ENCODE measurements at regions not wholly inside any gene's neighbourhood (a gene's known extent, or its start where the extent isn't known, plus 50 kb on each side); places are given as distances from the start of the nearest gene placed in this dataset.
"Not testable (repeated sequence)": the region's sequence is repeated elsewhere in the genome, so short reads cannot be mapped to it uniquely, and the experiment has no call there.

DNA sequence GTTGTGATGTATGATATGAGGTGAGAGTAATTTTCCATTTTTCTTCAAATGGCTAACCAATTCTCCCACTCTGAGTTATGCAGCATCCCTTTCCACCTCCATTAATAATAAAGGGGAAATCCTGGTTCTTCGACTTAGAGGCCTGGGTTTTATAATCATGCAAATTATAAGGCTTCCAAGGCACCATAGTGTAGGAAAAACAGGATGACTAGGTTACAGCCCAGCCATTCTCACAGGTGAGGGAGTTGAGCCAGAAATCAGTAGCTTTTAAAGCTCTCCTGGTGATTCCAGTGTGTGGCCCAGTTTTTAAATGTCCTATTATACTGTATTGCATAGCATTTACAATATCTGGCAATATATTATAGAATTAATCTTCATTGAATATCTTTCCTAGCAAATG, 203.1 kb downstream of the ARHGEF9 start:
- no peak for DNase-seq

GRCh38 chrX:63581398-63581797, 203.6 kb downstream of the ARHGEF9 start:
- DNase-seq = no peak

DNA sequence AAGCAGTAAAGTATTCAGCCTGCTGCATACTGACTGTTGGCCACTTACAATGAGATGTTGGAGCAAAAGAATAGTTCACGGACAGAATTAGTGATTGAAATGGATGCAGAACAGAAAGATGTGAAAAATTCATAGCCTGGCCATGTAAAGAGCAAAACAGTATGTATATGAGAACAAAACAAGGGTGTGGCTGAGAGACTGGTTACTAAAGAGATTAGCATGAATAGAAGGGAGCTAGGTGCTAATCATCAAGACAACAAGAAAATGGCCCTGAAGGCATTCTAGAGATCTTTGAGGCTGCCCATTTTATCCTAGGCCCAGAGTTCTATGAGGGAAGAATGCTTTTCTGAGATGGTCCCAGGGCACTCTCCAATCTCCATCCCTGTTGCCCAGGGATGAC, 208.5 kb downstream of the ARHGEF9 start:
- DNase-seq = no peak

- not testable (repeated sequence) for DNase-seq
Observed at GRCh38 chrX:63575700-63576099, 209.3 kb downstream of the ARHGEF9 start.

- no peak for DNase-seq
Observed at GRCh38 chrX:63566856-63567255, 215.7 kb upstream of the SPIN4 start.

DNA sequence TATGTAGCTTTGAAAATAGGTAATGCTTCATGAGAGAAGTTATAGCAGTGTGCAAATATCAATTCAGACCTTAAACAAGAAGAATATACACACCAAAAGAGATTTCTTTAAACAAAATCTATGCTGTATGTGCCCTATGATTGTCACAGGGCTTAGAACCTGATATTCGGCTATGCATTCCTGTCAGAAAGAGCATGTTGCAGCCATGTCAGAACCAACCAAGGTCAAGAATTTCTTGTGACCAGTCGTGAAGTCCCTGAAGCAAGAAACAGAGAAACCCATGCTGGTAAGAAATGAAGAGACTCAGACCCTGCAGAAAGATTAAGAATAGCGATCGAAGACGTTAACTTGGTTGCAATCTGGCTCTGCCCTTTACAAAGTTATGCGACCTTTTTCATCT, 210.3 kb upstream of the SPIN4 start:
- no peak for DNase-seq

GRCh38 chrX:63560601-63561218, 209.6 kb upstream of the SPIN4 start:
- DNase-seq = peak; percentile 59

DNA sequence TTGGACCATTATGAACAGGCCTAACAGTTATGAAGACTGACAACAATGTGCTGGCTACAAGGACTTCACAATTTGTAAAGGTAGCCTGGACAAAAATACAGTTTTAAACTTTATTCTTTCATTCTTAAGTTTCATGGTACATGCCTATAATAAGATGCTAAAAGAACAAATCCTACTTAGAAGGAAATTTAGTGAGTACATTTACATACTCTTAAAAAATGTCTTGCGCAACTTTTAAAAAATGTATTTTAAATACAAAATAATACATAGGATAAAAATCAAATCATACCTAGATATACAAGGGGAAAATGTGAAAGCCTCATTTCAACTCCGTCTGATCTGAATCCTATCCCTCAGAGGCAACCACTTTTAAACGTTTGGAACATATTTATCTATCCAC, 200.7 kb upstream of the SPIN4 start:
- DNase-seq = no peak

- DNase-seq = no peak
Observed at GRCh38 chrX:63530654-63531053, 179.5 kb upstream of the SPIN4 start.

DNA sequence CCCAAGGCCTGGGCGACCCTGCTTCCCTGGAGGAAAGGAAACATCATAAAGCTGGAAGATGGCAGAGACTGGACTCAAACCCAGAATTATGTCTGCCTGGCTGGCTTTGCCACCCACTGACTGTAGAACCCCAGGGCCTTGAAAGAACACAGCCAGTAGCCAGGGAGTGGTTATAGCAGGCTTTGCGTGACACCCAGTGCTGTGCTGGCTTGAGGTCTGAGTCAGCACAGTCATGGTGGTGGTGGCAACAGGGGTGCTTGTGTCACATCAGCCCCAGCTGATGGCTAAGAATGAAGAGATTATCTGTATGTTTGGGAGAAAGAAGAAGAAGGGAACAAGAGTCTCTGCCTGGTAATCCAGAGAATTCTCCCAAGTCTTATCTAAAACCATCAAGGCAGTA, 178.8 kb upstream of the SPIN4 start:
- DNase-seq = no peak

GRCh38 chrX:63526863-63527262, 175.7 kb upstream of the SPIN4 start:
- no peak for DNase-seq

DNA sequence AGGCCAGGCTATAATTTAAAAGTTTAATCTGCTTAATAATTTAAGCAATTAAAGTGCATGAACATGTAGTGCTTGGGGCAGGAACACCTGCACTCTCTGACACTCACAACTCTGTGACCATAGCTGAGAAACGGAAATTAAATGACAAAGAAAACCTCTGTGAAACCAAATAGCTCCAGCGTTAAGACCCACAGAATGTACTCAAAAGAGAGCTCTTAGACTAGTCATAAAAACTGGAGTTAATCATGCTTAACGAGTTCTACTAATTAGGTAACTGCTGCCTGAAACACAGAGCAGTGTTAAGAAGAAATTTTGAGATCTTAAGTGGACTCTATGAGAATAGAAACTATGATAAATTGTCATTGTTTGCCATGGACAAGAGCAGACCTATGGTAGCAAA, 174.4 kb upstream of the SPIN4 start:
- no peak for DNase-seq

- DNase-seq = not testable (repeated sequence)
Observed at GRCh38 chrX:63519368-63519767, 168.2 kb upstream of the SPIN4 start.

GRCh38 chrX:63514569-63515080, 163.5 kb upstream of the SPIN4 start:
- DNase-seq = no peak

GRCh38 chrX:63513825-63514568, 162.9 kb upstream of the SPIN4 start:
- no peak for DNase-seq

DNA sequence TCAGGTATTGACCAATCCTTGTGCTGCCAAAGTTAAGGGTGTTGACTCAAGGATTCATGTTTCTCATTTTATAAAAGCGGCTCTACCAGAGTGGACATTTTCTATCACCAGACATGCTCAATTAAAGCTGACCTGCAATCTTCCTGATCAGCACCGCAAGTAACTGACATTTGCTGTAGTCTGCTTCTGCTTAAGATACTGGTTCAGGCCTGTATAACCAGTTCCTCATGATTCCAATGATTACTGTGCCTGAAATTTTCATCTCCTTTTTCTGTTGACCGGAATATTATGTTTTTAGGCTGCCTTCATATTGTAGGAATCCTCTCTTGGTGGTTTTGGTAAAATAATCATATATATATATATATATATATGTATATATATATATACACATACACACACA, 160.2 kb upstream of the SPIN4 start:
- no peak for DNase-seq

DNA sequence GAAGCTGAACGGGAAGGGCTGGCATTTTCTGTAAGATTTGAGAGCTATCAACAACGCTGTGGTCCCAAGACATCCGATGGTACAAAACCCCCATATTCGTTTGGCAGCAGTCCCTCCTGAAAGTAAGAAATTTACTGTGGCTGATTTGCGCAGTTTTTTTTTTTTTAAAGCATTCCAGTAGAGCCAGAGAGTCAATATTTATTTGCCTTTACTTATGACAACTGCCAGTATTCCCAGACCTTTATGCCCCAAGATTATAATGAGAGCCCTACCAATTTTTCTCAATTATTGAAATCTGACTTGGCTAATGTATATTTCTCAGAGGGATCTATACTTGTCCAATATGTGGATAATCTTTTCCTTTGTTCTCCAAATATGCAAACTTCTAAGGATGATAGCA, 157.5 kb upstream of the SPIN4 start:
- DNase-seq = no peak

DNA sequence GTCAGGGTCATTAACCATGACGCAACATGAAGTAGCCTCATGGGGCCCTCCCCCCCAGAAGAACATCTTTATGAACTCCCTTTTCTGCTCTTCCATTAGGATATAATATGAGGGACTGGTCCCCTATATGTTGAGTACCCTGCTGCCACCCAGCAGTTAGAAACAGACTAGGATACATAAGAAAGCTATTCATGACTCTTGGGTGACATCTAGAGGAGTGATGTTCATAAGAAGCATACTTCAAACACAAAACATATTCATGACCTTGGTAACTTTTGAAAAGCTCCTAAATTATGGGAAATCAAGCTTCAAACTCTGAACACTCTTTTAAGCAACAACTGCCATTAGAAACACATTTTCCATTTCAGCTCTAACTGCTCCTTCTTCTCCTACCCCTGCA, 155.2 kb upstream of the SPIN4 start:
- no peak for DNase-seq

DNA sequence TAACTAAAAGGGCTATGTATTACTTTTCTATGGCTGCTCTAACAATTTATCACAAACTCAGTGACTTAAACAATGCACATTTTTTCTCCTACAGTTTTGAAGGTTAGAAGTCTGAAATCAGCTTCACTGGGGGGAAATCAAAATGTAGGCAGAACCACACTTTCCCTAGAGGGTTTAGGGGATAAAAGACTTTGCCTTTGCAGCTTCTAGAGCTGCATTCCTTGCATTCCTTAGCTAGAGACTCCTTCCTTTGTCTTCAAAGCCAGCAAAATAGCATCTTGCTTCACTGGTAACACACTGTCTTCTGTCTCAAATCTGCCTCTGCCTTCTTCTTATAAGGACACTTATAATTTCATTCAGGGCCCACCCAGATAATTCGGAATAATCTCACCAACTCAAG, 152.4 kb upstream of the SPIN4 start:
- DNase-seq = no peak

DNA sequence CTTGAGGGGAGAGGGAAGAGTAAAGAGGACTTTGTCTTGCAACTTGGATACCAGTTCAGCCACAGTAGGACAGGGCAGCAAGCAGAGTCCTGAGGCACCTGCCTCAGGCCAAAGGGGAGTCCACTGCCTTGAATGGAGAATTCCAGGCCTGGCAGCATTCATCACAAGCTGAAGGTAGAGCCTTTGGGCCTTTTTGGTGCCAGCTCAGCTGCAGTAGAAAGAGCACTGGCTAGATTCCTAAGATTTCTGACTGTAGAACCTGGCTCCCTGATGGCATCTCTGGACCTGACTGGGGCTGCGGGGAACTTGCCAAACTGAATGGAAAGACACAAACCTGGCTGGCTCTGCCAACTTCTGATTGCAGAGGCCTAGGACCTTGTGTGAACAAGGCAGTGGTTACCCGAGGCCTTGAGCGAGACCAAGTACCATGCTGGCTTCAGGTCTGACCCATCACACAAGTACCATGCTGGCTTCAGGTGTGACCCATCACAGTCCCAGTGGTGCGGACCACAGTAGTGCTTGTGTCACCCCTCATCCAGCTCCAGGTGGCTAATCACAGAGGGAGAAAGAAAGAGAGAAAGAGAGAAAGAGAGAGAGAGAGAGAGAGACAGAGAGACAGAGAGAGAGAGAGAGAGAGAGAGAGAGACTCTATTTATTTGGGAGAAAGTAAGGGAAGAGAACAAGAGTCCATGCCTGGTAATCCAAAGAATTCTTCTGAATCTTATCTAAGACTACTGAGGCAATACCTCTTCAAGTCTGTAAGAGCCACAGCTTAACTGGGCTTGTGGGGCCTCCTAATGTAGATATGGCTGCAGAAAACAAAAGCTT, 137.6 kb upstream of the SPIN4 start:
- no peak for DNase-seq

- no peak for DNase-seq
Observed at GRCh38 chrX:63475200-63475599, 124.1 kb upstream of the SPIN4 start.

DNA sequence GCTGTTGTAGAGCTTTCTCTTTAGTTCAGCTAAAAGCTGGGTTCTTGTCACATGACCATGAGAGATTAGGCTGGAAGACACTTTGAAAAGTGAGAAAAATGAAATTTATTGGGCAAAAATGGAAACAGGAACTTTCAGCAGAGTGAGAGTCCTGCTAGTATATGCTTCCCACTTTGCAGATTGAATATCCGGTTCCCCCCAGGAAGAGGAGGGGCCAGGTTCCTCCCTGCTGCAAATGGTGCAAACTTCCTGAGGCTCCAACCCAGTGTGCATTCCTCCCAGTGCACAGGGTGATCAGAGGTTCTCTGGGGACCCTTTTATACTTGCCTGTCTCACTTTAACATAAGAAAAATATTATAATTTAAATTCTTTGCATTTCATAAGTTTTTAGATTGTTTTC, 119.9 kb upstream of the SPIN4 start:
- no peak for DNase-seq

DNA sequence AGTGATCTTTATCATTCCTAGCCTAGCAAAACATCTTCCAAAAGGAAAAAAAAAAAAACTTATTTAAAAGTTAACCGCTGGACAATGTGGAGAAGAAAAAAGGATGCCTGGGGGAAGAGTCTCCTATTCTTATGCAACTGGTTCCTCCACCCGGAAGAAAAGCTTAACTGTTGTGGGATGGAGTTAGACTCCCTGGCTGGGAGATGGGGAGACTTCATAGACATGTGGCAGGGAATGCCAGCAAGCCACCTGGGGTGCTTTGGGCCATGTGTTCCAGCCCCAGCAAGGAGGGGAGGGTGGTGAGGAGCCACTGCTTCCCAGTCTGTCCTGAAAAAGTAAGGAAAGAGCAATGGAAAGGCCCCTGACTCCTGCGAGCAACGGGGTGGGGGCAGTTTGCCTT, 119.4 kb upstream of the SPIN4 start:
- DNase-seq = no peak

- DNase-seq = no peak
Observed at GRCh38 chrX:63466690-63467089, 115.6 kb upstream of the SPIN4 start.
